CD4-positive, alpha-beta T cell (primary cell): ENCODE measurements at regions not wholly inside any gene's neighbourhood (a gene's known extent, or its start where the extent isn't known, plus 50 kb on each side); places are given as distances from the start of the nearest gene placed in this dataset.

Experiments
- ATAC-seq: fragments of 200-7000 bp; cut with Tn5 transposase; one replicate; pipeline ENCODE4 v1.10.0; 2022; ENCODE audit warnings: mild to moderate bottlenecking; ENCODE audit not compliant: poor library complexity
- CTCF ChIA-PET: fragments of 350-600 bp; sonication (Branson Sonifier 250); formaldehyde crosslinking; loops from one replicate; lab custom pipeline; 2021; ENCODE audit warnings: antibody characterized with exemption, inconsistent platforms; lab: Charles Lee
- POLR2A ChIA-PET: fragments of 350-600 bp; sonication (Branson Sonifier 250); formaldehyde crosslinking; loops from one replicate; lab custom pipeline; 2021; ENCODE audit warnings: antibody characterized with exemption, inconsistent platforms; lab: Charles Lee
- DNase-seq, 14 experiments: peaks; one replicate each; pipeline ENCODE4 v3.0.0-alpha.2; 2013 to 2020; ENCODE audit warnings: mixed read lengths in 2 of 14
- H3K27ac ChIP-seq, 2 donors: one replicate each; pipeline versions ENCODE4 v1.5.1 to v1.7.0; 2013; ENCODE audit warnings: low read length in 2 of 2, low read depth in 1 of 2, mild to moderate bottlenecking in 1 of 2
- H3K27me3 ChIP-seq, 2 experiments: 1 replicate in 1 of 2; 2 replicates in 1 of 2; pipeline versions ENCODE4 v1.6.1 to v1.7.0; 2013; ENCODE audit warnings: low read length in 2 of 2, control low read depth in 1 of 2, mild to moderate bottlenecking in 1 of 2, moderate library complexity in 1 of 2; ENCODE audit not compliant: insufficient read depth in 2 of 2, control insufficient read depth in 1 of 2
- H3K36me3 ChIP-seq: one replicate; pipeline ENCODE4 v1.6.1; 2013; ENCODE audit warnings: low read length, control low read depth; ENCODE audit not compliant: insufficient read depth
- H3K4me1 ChIP-seq: one replicate; pipeline ENCODE4 v1.6.1; 2013; ENCODE audit warnings: low read length, control low read depth; ENCODE audit not compliant: insufficient read depth
- H3K4me3 ChIP-seq: one replicate; pipeline ENCODE4 v1.5.1; 2013; ENCODE audit warnings: mild to moderate bottlenecking, low read length, moderate library complexity
- H3K9me3 ChIP-seq, 2 experiments: 1 replicate in 1 of 2; 2 replicates in 1 of 2; pipeline versions ENCODE4 v1.6.1 to v1.7.0; 2013; ENCODE audit warnings: low read length in 2 of 2, mild to moderate bottlenecking in 2 of 2, control low read depth in 1 of 2, moderate library complexity in 1 of 2; ENCODE audit not compliant: control insufficient read depth in 1 of 2, insufficient read depth in 1 of 2
- H3K27ac Mint-ChIP-seq: one replicate; pipeline ENCODE4 v1.8.0; 2020; ENCODE audit warnings: mixed read lengths
- H3K27me3 Mint-ChIP-seq: one replicate; pipeline ENCODE4 v1.8.0; 2021; ENCODE audit warnings: mixed read lengths
- H3K36me3 Mint-ChIP-seq: one replicate; pipeline ENCODE4 v1.8.0; 2021; ENCODE audit warnings: low read depth, mixed read lengths
- H3K4me1 Mint-ChIP-seq: one replicate; pipeline ENCODE4 v1.8.0; 2021; ENCODE audit warnings: low read depth, mixed read lengths
- H3K4me3 Mint-ChIP-seq: one replicate; pipeline ENCODE4 v1.8.0; 2020; ENCODE audit warnings: mild to moderate bottlenecking, mixed read lengths
- H3K9me3 Mint-ChIP-seq: one replicate; pipeline ENCODE4 v1.8.0; 2020; ENCODE audit warnings: mixed read lengths
- CTCF ChIP-seq: fragments of 200-600 bp; IDR thresholded peaks from one replicate; pipeline ENCODE4 v1.8.0; 2022; ENCODE audit warnings: antibody characterized with exemption, mild to moderate bottlenecking
- intact Hi-C, 2 experiments: fragments of 100-400 bp; cut with DNase I in 1 of 2; cut with micrococcal nuclease in 1 of 2; formaldehyde crosslinking; loops; one replicate each; pipeline versions ENCODE4 v1.15.1 to v1.9.0; 2023 to 2025; cut with DNase I, micrococcal nuclease

GRCh38 chr5:147143215-147143614, 91.6 kb upstream of the STK32A start:
- ChIA-PET CTCF (no interaction called here), POLR2A (no interaction called here)
- Mint-ChIP-seq H3K27ac (no peak overlapping the region), H3K27me3 (peaks cover 14% of the 10 kb centered on the region), H3K36me3 (no peaks in the 10 kb centered on the region), H3K9me3 (peaks cover 19% of the 10 kb centered on the region), H3K4me1 (no peaks in the 10 kb centered on the region), H3K4me3 (no peak overlapping the region)
- ATAC-seq = no peak
- peaks cover 0 to 8% of the 10 kb centered on the region in 2 experiments for H3K9me3 ChIP-seq
- intact Hi-C loops = no loop called here
- H3K27me3 ChIP-seq = peaks cover 0 to 3% of the 10 kb centered on the region in 2 experiments
- no peak overlapping the region for H3K4me3 ChIP-seq
- no peak overlapping the region for H3K27ac ChIP-seq
- no peaks in the 10 kb centered on the region for H3K36me3 ChIP-seq
- no peaks in the 10 kb centered on the region for H3K4me1 ChIP-seq
- TF ChIP-seq CTCF = no peak
- no peak for DNase-seq

- DNase-seq (no peak), ATAC-seq (no peak)
- TF ChIP-seq CTCF = no peak
- H3K36me3 ChIP-seq = no peaks in the 10 kb centered on the region
- peaks cover 0 to 3% of the 10 kb centered on the region in 2 experiments for H3K27me3 ChIP-seq
- Mint-ChIP-seq H3K4me1 (no peaks in the 10 kb centered on the region), H3K36me3 (no peaks in the 10 kb centered on the region), H3K4me3 (no peak overlapping the region), H3K9me3 (peaks cover 3% of the 10 kb centered on the region), H3K27me3 (peaks cover 14% of the 10 kb centered on the region), H3K27ac (no peak overlapping the region)
- intact Hi-C loops = no loop called here
- H3K9me3 ChIP-seq = peaks cover 0 to 8% of the 10 kb centered on the region in 2 experiments
- no peak overlapping the region for H3K27ac ChIP-seq
- H3K4me3 ChIP-seq = no peak overlapping the region
- CTCF ChIA-PET = no interaction called here
- H3K4me1 ChIP-seq = no peaks in the 10 kb centered on the region
- POLR2A ChIA-PET = no interaction called here
Measured at GRCh38 chr5:147145328-147145727, 89.5 kb upstream of the STK32A start.

- ChIA-PET CTCF (no interaction called here), POLR2A (no interaction called here)
- ATAC-seq (no peak), DNase-seq (no peak)
- no peak overlapping the region for H3K4me3 Mint-ChIP-seq
- H3K27ac Mint-ChIP-seq = no peak overlapping the region
- Histone ChIP-seq H3K36me3 (no peaks in the 10 kb centered on the region), H3K4me3 (no peak overlapping the region), H3K9me3 (no peaks in the 10 kb centered on the region), H3K4me1 (no peaks in the 10 kb centered on the region), H3K27me3 (no peaks in the 10 kb centered on the region), H3K27ac (no peak overlapping the region)
- intact Hi-C loops = no loop called here
- peaks cover 13% of the 10 kb centered on the region for H3K27me3 Mint-ChIP-seq
- no peaks in the 10 kb centered on the region for H3K36me3 Mint-ChIP-seq
- H3K4me1 Mint-ChIP-seq = no peaks in the 10 kb centered on the region
- TF ChIP-seq CTCF = no peak
- H3K9me3 Mint-ChIP-seq = no peaks in the 10 kb centered on the region
Measured at GRCh38 chr5:147148715-147149114, 86.1 kb upstream of the STK32A start.
